ENCODE measurements at regions not wholly inside any gene's neighbourhood (a gene's known extent, or its start where the extent isn't known, plus 50 kb on each side); places are given as distances from the start of the nearest gene placed in this dataset.

- Histone ChIP-seq H3K4me3 (no peak overlapping the region), H3K4me1 (no peaks in the 10 kb centered on the region), H3K36me3 (no peaks in the 10 kb centered on the region), H3K27ac (no peak overlapping the region), H3K27me3 (no peaks in the 10 kb centered on the region), H3K9me3 (no peaks in the 10 kb centered on the region)
- DNase-seq (no peak), ATAC-seq (no peak), FAIRE-seq (no peak)
- no peak for TF ChIP-seq CTCF (IDR thresholded peaks at IDR 0.05)
- intact Hi-C loops (cut with DNase I) = no loop called here
- WGBS, 2 donors = 58 to 77% methylated on average over 4 of the region's 4 CpGs
Observed at GRCh38 chr2:39999864-40000263, 220.8 kb upstream of the THUMPD2 start.

GRCh38 chr2:39998617-39999016 is 219.6 kb upstream of the THUMPD2 start:
- no peak for FAIRE-seq

GRCh38 chr2:39996653-39997080 is 217.6 kb upstream of the THUMPD2 start:
- no peak for ATAC-seq

More at GRCh38 chr2:39998617-39999016, 219.6 kb upstream of the THUMPD2 start:
- WGBS, 2 donors = 66 to 70% methylated on average over 2 of the region's 2 CpGs
- Histone ChIP-seq H3K4me1 (no peaks in the 10 kb centered on the region), H3K9me3 (no peaks in the 10 kb centered on the region), H3K4me3 (no peak overlapping the region), H3K27ac (no peak overlapping the region), H3K27me3 (no peaks in the 10 kb centered on the region), H3K36me3 (no peaks in the 10 kb centered on the region)
- ATAC-seq = no peak
- no peak for DNase-seq
- intact Hi-C loops (cut with DNase I) = no loop called here
- TF ChIP-seq CTCF (IDR thresholded peaks at IDR 0.05) = no peak

DNA sequence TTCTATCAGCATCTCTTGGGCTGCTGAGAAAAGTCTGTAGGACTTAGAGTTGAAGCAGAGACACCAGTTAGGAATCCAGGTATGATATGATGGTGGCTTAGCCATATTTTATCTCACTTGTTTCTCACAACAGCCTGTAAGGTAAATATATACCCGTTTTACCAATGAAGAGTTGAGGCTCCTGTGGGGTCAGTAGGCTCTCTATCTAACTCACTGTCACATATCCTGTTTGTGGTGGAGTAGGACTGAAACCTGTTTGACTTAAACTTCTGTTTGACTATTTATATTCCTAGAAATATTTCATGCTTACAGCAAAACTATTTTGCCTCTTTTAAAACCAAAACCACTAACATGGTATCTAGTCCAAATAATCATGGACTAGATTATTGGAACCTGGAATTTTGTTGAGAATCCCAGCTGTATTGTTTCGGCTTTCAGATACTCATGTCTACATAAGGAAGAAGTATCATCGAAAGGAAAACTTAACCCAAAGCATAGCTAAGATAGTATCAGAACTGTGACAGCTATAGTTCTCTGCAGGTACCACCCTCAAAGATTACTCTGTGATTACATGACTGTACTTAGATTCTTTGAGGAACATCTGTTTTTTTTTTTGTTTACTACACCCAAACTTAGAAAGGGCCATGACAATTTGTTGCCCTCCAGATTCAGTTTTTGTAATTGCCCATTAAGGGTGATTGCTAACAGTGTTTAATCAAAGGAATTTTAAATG is 216.1 kb upstream of the THUMPD2 start:
- intact Hi-C loops (cut with DNase I) = no loop called here
- WGBS, 2 donors = 61 to 72% methylated on average over 3 of the region's 3 CpGs
- no peak overlapping the region for H3K4me3 ChIP-seq

More at GRCh38 chr2:39996653-39997080, 217.6 kb upstream of the THUMPD2 start:
- H3K27me3 ChIP-seq = no peaks in the 10 kb centered on the region
- no peaks in the 10 kb centered on the region for H3K9me3 ChIP-seq
- H3K4me1 ChIP-seq = no peaks in the 10 kb centered on the region
- no peak for FAIRE-seq
- H3K27ac ChIP-seq = no peak overlapping the region
- no peaks in the 10 kb centered on the region for H3K36me3 ChIP-seq
- H3K4me3 ChIP-seq = no peak overlapping the region
- DNase-seq = no peak
- intact Hi-C loops (cut with DNase I) = no loop called here
- TF ChIP-seq CTCF (IDR thresholded peaks at IDR 0.05) = no peak
- WGBS, 2 donors = 49 to 67% methylated on average over 1 of the region's 1 CpG

More for the DNA sequence above, 216.1 kb upstream of the THUMPD2 start:
- no peak for ATAC-seq
- FAIRE-seq = no peak
- Histone ChIP-seq H3K4me1 (no peaks in the 10 kb centered on the region), H3K27ac (no peak overlapping the region), H3K27me3 (no peaks in the 10 kb centered on the region), H3K36me3 (no peaks in the 10 kb centered on the region), H3K9me3 (no peaks in the 10 kb centered on the region)
- DNase-seq = no peak
- TF ChIP-seq CTCF (IDR thresholded peaks at IDR 0.05) = no peak
